Activated T-cell treated with anti-CD3 and anti-CD28 coated beads, Interleukin-2, amount 50 U/mL, for 24 hours (primary cell): ENCODE measurements at regions not wholly inside any gene's neighbourhood (a gene's known extent, or its start where the extent isn't known, plus 50 kb on each side); places are given as distances from the start of the nearest gene placed in this dataset.

Experiments used
- DNase-seq: peaks from one replicate; pipeline ENCODE4 v3.0.0-alpha.2; 2020
- H3K27ac Mint-ChIP-seq: 2 replicates; pipeline ENCODE4 v1.8.0; 2020; ENCODE audit warnings: mild to moderate bottlenecking, mixed read lengths
- H3K27me3 Mint-ChIP-seq: 2 replicates; pipeline ENCODE4 v1.8.0; 2020; ENCODE audit warnings: mixed read lengths
- H3K36me3 Mint-ChIP-seq: 2 replicates; pipeline ENCODE4 v1.8.0; 2020; ENCODE audit warnings: low read depth, mixed read lengths
- H3K4me1 Mint-ChIP-seq: 2 replicates; pipeline ENCODE4 v1.8.0; 2020; ENCODE audit warnings: low read depth, mixed read lengths
- H3K4me3 Mint-ChIP-seq: 2 replicates; pipeline ENCODE4 v1.8.0; 2020; ENCODE audit warnings: mild to moderate bottlenecking, moderate library complexity, mixed read lengths
- H3K9me3 Mint-ChIP-seq: 2 replicates; pipeline ENCODE4 v1.8.0; 2020; ENCODE audit warnings: mixed read lengths

DNA sequence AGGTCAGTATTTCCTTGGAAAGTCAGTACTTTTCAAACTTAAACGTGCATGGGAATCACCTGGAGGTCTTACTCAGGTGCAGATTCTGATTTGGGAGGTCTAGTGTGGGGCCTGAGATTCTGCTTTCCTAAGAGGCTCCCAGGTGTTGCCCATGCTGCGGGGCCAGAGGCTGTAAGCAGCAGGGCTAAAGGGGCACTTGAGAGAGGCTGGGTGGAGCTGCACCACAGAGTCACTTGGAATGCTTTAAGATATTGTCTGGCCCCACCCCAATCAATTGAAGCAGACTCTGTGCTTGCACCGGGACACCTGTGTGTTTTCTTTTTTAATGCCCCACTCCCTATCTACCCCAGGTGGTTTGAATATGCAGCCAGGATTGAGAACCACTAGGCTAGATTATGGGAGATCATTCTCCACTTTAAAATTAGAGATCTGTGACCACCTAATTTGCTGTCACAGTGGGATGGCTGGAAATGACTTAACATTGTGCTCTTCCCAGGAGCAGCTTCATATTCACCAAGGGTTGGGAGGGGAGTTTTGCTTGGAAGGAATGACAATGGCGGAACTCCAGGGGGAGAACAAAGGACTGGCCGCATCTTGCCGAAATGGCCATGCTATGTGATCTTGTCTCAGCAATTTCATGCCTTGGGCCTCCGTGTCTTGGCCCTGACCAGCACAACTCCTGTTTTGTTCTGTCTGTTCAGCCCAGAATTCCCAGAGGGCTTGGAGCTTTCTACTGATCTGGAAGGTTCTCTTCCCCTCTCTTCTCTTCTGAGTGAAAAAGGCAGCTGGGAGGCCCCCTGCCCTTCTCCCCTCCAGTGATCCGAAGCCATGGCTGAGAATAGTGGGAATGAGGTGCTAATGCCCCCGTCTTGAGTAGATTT is 80.2 kb downstream of the FAM241B start:
- no peaks in the 10 kb centered on the region for H3K9me3 Mint-ChIP-seq
- H3K27ac Mint-ChIP-seq: no peak overlapping the region
- DNase-seq: no peak
- no peaks in the 10 kb centered on the region for H3K4me1 Mint-ChIP-seq
- H3K36me3 Mint-ChIP-seq: no peaks in the 10 kb centered on the region
- H3K27me3 Mint-ChIP-seq: peaks cover 58% of the 10 kb centered on the region
- no peak overlapping the region for H3K4me3 Mint-ChIP-seq

- Mint-ChIP-seq H3K4me3 (no peak overlapping the region), H3K9me3 (no peaks in the 10 kb centered on the region), H3K4me1 (no peaks in the 10 kb centered on the region), H3K36me3 (no peaks in the 10 kb centered on the region), H3K27me3 (peaks cover 42% of the 10 kb centered on the region), H3K27ac (no peak overlapping the region)
- DNase-seq: no peak
Observed at GRCh38 chr10:69712342-69712741, 82.3 kb downstream of the FAM241B start.

DNA sequence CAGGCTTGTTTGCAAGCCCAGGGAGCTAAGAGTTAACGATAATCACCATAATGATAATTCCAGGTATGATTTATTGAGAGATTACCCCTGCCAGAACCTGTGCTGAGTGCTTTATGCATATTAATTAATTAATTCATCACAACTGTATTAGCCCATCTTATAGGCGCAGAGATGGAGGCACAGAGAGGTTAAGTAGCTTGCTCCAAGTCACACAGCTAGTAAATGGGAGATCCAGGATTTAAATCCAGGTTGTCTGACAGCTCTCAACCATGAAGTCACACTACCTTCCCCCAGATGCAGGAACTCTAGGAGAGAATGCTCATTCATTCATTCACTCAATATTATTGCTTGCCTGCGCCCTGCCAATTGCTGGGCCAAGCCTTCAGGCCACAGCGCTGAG is 84.5 kb downstream of the FAM241B start:
- Mint-ChIP-seq H3K27me3 (peaks cover 23% of the 10 kb centered on the region), H3K4me1 (peaks cover 3% of the 10 kb centered on the region), H3K4me3 (no peak overlapping the region), H3K27ac (no peak overlapping the region), H3K9me3 (no peaks in the 10 kb centered on the region), H3K36me3 (no peaks in the 10 kb centered on the region)
- DNase-seq: no peak

GRCh38 chr10:69715156-69715898 is 85.3 kb downstream of the FAM241B start:
- Mint-ChIP-seq H3K4me1 (peaks cover 3% of the 10 kb centered on the region), H3K27me3 (peaks cover 17% of the 10 kb centered on the region), H3K36me3 (no peaks in the 10 kb centered on the region), H3K4me3 (no peak overlapping the region), H3K27ac (no peak overlapping the region), H3K9me3 (no peaks in the 10 kb centered on the region)
- no peak for DNase-seq

DNA sequence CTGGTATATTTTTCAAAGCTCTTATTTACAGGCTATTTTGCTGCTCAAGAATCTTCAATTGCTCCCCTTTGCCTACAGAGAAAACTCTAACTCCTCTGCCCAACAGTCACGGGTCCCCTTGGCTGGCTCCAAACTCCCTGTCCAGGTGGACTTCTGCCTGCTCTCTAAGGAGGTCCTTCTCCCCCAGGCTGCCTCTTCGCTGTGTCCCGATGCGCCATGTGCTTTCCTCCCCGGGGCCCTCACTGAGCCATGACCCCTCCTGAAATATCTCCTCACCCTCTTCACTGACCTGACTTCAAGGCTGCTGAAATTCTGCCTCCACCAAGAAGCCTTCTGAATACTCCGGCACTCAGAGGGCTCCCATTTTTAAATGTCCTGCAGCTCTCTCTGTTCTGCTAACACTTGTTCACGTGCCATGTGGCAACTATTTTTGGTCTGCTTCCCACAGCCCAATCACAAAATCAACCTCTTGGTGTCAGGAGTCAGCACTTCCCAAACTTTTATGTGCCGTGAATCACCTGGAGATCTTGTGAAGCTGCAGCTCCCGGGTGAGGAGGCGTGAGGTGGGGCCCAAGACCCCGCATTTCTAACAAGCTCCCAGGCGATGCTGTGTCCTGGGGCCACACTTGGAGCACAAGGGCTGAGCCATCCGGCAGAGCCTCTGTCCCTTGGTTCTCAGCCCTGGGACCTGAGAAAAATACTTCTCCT is 85.7 kb upstream of the COL13A1 start:
- H3K27me3 Mint-ChIP-seq: peaks cover 10% of the 10 kb centered on the region
- no peak overlapping the region for H3K4me3 Mint-ChIP-seq
- no peak overlapping the region for H3K27ac Mint-ChIP-seq
- H3K36me3 Mint-ChIP-seq: no peaks in the 10 kb centered on the region
- DNase-seq: no peak
- peaks cover 3% of the 10 kb centered on the region for H3K4me1 Mint-ChIP-seq
- no peaks in the 10 kb centered on the region for H3K9me3 Mint-ChIP-seq

DNA sequence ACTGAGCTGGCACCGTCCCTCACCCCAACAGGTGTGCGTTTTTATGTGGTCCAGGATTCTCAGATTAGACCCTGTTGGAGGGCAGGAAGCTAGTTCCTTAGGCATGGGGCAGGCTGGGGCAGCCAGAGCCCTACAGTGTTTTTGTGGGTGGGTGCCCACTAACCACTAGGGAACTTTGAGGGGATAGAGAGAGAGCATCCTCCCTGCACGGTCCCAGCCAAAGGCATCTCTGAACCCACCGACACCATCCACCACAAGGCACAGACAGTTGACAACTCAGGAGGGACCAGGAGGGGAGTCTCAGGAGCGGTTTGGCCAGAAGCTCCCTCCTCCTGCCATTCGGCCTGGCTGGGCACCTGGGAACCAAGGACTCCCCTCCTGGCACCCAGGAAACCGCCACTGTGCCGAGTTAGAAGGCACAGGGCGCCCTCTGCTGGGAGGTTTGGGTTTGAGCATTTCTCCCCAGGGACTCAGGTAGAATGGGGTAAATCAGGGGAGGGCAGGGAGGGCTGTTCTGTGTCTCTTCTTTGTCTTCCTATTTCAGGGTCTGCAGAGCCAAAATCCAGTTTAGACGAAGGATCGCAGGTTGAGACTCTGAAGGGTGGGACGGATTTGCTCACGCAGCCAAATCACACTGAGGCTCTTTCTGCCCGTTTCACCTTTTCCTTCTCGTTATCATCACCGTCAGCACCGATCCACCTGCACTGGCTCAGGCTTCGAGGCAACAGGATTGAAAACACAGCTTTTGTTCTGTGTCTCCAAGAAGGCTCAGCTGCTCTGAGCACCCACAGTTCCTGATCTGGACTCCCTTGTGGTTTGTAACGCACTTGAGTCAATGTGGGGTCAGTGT is 84.8 kb upstream of the COL13A1 start:
- DNase-seq: peak; percentile 72
- H3K4me1 Mint-ChIP-seq: peaks cover 3% of the 10 kb centered on the region
- peaks cover 9% of the 10 kb centered on the region for H3K27me3 Mint-ChIP-seq
- no peak overlapping the region for H3K4me3 Mint-ChIP-seq
- no peaks in the 10 kb centered on the region for H3K9me3 Mint-ChIP-seq
- no peaks in the 10 kb centered on the region for H3K36me3 Mint-ChIP-seq
- no peak overlapping the region for H3K27ac Mint-ChIP-seq

DNA sequence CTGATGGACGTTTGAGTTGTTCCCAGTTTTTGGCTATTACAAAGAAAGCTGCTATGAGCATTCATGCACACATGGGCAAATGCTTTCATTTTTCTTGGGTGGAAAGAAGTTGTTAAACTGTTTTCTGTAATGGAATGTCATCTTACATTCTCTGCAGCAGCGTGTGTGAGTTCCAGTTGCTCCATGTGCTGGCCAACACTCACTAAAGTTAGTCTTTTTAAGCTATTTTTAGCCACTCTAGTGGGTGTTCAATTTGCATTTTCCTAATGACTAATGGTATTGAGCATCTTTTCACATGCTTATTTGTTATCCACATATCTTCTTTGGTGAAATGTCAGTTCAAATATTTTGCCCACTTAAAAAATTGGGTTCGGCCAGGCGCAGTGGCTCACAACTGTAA is 82.8 kb upstream of the COL13A1 start:
- no peak overlapping the region for H3K27ac Mint-ChIP-seq
- H3K9me3 Mint-ChIP-seq: no peaks in the 10 kb centered on the region
- peaks cover 3% of the 10 kb centered on the region for H3K4me1 Mint-ChIP-seq

DNA sequence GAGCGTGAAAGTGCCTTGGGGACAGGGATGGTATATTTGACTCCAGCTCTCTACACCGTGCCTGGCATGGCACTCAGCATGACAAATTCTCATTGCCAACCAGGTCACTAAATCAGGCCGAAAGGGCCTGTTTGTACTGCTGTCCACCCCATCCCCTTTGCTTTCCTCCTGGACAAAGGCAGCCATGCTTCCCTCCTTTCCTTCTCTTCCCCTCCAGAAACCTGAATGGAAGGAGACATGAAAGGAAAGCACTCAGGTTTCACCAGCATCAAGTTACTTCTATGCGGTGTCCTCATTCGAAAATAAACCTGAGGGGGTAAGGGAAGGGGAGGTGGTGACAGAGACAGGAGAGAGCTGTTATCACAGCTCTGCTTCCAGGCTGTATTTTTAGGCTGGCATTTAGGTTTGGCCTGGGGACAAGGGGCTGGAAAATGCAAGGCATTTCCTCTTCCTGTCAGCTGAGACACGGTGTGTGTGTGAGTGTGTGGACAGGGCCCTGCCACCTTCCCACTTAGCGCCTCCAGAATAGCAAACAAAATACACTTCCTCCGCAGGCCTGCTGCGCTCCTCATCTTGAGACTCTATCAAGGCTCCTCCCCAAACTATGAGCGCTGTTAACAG is 79.9 kb upstream of the COL13A1 start:
- Mint-ChIP-seq H3K27ac (no peak overlapping the region), H3K27me3 (peaks cover 20% of the 10 kb centered on the region), H3K4me1 (peaks cover 3% of the 10 kb centered on the region), H3K4me3 (no peak overlapping the region), H3K36me3 (no peaks in the 10 kb centered on the region), H3K9me3 (no peaks in the 10 kb centered on the region)
- DNase-seq: no peak

More for the DNA sequence above, 82.8 kb upstream of the COL13A1 start:
- DNase-seq: no peak
- no peaks in the 10 kb centered on the region for H3K36me3 Mint-ChIP-seq
- no peak overlapping the region for H3K4me3 Mint-ChIP-seq
- peaks cover 18% of the 10 kb centered on the region for H3K27me3 Mint-ChIP-seq

GRCh38 chr10:69723653-69724052 is 78.1 kb upstream of the COL13A1 start:
- DNase-seq: no peak
- H3K9me3 Mint-ChIP-seq: no peaks in the 10 kb centered on the region
- no peaks in the 10 kb centered on the region for H3K36me3 Mint-ChIP-seq
- no peak overlapping the region for H3K27ac Mint-ChIP-seq
- H3K27me3 Mint-ChIP-seq: peaks cover 29% of the 10 kb centered on the region
- H3K4me1 Mint-ChIP-seq: peaks cover 3% of the 10 kb centered on the region
- no peak overlapping the region for H3K4me3 Mint-ChIP-seq

GRCh38 chr10:69726850-69727249 is 74.9 kb upstream of the COL13A1 start:
- Mint-ChIP-seq H3K36me3 (no peaks in the 10 kb centered on the region), H3K27me3 (peaks cover 30% of the 10 kb centered on the region), H3K4me3 (no peak overlapping the region), H3K27ac (no peak overlapping the region), H3K4me1 (no peaks in the 10 kb centered on the region), H3K9me3 (no peaks in the 10 kb centered on the region)
- no peak for DNase-seq

- Mint-ChIP-seq H3K4me1 (no peaks in the 10 kb centered on the region), H3K27ac (no peak overlapping the region), H3K9me3 (no peaks in the 10 kb centered on the region), H3K27me3 (peaks cover 33% of the 10 kb centered on the region), H3K36me3 (no peaks in the 10 kb centered on the region), H3K4me3 (no peak overlapping the region)
- no peak for DNase-seq
Observed at GRCh38 chr10:69728335-69728870, 73.3 kb upstream of the COL13A1 start.

DNA sequence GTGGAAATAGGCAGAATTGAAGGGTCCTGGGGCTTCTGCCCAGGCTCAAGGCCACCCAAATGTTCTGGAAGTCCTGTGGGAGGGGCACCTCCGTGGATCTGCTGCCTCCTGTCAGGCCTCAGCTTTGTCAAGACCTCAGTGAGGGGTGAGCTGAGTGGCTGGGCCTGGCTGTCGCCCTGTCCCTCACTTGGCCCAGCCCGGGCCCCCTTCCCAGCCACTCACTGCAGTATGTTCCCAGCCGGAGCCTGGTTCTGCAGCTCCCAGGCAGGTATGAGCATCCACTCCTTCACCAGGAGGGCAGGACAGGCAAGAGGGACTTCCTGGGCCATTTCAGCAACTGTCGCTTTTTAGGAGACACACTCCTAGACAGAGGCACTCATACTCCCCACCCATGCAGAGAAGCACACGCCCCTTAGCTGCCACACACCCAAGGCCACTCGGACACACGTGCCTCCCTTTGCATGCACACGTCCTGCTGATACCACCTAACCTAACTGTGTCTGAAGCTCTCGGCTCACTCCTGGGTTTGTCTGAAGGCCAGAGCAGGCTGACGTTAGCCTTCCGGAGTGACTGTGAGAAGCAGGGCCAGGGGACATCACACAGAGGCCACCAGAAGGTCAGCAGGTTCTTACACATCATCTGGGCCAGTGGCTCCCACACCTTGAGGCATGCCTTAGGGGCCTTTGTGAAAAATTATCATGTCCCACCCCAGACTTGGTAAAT is 72.2 kb upstream of the COL13A1 start:
- H3K4me1 Mint-ChIP-seq: peaks cover 7% of the 10 kb centered on the region
- no peak overlapping the region for H3K27ac Mint-ChIP-seq
- no peak overlapping the region for H3K4me3 Mint-ChIP-seq
- H3K27me3 Mint-ChIP-seq: peaks cover 27% of the 10 kb centered on the region
- no peaks in the 10 kb centered on the region for H3K36me3 Mint-ChIP-seq
- no peaks in the 10 kb centered on the region for H3K9me3 Mint-ChIP-seq
- DNase-seq: no peak
